Left hindlimb (tissue), 1 donor: ENCODE measurements at regions not wholly inside any gene's neighbourhood (a gene's known extent, or its start where the extent isn't known, plus 50 kb on each side); places are given as distances from the start of the nearest gene placed in this dataset.
A peak's percentile ranks its signal among the peaks of the same experiment; 100 is the strongest.
"Not testable (repeated sequence)": the region's sequence is repeated elsewhere in the genome, so short reads cannot be mapped to it uniquely, and the experiment has no call there.

Experiments used
- DNase-seq: peaks from one replicate; pipeline ENCODE4 v3.0.0-alpha.2; 2018

DNA sequence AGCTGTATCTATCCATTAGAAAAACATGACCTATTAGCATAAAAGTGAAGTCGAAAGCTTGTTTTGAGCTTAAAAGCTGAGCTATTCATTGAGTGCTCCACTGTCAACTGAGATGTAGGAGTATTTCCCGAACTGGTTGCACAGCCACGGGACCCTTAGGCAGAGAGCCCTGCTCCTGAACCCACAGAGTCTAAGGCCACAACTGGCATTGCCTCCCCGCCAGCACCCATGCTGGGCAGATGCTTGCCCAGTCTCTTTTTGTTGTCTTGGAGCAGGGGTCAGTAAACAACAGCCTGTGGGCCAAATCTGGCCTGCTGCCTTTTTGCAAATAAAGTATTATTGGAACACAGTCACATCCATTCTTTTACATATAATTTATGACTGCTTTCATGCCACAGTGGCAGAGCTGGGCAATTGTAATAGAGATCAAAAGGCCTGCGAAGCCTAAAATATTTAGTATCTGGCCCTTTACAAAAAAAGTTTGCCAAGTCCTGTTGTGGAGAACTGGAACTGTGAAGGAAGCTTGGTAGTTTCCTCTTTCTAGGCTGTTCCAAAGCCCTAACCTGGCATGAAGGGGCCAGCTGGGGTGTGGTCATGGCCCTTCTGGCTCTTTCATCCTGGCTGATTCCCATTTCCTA, 58.4 kb upstream of the WAPL start:
- DNase-seq: no peak

DNA sequence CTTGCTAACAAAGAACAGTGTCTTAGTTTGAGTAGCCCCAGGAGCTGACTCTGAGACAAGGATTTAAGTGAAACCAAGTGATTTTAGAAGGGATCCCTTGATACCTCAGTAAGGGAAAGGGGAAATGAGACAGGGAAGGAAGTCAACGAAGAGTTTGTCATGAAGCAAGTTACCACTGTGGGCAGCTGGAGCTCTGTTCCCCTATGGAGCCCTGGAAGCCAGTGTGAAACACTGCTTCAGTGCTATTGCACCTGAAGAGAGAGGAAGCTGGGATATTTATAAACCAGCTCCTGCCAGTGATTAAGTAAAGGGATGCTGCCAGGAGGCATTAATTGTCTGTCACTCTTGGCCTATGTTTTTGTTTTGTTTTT, 58.9 kb upstream of the WAPL start:
- DNase-seq: no peak

DNA sequence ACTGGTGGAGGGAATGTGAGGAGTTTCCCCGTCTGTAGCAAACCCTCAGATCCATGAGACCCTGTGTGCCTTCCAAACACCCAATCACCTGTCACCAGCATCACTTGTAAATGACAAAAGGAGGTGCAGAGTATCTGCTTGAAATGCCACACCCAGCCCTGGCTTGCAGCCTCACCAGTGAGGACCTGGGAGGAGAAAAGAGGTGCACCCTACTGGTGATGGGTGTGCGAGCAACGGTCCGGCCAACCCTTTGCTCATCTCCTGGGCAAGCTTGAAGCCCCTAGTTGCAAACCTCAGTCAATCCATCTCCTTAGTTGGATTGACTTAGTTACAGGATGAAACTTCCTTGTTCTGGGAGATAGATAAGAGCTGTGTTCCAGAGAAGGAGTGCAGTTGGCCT, 62.4 kb upstream of the WAPL start:
- DNase-seq: no peak

DNA sequence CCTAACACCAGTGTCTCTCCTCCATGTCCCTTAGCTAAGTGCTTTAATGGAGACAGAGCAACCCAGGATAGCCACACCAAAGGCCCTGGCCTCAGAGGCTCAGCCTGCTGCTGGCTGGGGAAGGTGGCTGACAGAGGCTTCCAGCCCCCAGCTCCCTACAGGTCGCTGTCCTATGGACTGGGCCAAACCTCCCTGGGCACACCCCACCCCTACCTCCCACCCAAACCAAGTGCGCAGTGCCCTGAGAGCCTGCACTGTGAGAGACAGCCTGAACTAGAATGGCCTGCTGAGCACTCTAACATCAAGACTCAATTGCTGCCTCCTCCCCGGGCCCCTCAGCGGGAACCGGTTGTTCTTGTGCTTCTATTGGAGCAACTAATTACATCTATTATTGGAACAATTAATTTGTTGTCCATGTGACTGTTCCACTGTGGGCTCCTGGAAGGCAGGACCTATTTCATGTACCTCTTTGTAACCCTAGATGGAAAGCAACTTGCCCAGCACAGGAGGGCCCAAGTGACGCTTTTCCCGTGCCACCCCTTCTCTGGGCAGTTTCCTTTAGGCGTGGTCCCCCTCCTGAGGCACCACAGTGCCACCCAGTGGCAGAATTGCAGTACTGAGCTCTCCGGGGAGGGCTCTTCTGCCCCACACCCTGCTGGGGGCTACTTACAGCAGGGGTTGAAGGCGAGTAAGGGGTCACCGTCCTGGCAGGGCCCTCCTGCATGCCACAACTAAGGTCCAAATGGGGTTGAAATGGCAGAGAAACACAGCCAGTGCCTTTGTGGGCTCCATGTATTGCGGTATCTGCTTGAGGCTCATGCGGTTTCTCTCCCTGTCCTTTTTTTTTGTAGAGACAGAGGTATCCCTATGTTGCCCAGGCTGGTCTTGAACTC, 63.7 kb upstream of the WAPL start:
- peak; percentile 61 for DNase-seq

DNA sequence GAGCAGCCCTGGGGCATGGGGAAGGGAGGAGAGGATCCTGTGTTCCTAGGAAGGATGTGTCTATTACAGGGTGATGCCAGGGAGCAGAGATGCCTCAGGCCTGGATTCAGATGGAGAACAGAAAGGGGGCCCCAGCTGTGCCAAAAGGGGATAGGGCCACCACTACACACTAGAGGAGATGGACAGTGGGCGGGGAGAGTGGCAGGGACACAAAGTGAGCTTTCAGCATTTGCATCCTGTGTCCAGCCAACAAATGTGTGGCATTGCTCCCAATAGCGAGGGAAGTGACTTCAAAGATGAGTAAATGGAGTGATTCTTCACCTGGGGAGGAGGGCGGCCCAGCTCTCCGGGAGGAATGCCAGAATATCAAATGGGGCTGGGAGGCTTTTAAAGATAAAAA, 64.9 kb upstream of the WAPL start:
- DNase-seq: no peak

DNA sequence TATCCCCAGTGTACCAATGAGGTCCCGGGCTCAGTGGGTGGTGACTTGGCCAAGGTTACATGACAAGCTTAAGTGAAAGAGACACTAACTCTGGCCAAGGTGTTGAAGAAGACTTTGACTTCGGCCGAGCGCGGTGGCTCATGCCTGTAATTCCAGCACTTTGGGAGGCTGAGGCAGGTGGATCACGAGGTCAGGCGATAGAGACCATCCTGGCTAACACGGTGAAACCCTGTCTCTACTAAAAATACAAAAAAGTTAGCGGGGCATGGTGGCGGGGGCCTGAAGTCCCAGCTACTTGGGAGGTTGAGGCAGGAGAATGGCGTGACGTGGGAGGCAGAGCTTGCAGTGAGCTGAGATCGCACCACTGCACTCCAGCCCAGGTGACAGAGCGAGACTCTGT, 65.6 kb upstream of the OPN4 start:
- DNase-seq: not testable (repeated sequence)

DNA sequence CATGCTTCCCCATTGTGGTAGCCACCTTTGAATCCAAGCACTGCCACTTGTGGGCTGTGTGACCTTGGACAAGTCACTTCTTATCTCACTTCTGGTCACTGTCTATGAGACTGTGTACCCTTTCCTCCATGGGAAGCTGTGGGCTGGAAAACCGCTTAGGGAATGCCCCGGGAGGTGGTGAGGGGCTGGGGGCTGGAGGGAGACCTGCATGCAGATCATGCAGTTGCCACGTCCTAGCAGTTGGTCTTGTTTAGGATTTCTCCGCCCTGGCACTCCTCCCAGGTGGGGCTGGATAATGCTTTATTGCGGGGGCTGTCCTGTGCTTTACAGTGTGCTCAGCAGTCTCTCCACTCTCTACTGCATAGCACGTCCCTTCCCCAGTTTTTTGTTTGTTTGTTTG, 62.9 kb upstream of the OPN4 start:
- DNase-seq: no peak

DNA sequence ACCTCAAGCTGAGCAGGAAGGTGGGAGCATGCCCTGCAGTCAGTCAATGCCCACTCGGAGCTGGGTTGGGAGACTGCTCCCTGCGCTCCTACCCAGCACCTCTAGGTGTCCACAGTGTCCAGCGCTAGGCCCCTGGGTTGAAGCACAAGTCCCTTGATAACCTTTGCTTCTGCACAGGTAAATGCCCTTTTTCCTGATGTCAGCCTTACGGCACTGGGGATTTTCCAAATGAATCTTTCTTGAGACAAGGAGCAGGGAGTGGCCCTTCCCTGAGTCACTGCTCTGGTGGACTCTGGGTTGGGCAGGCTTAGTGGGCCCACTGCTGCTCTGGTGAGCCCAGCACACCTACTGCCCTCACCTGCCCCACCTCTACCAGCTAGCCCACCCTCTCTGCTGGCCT, 61.9 kb upstream of the OPN4 start:
- no peak for DNase-seq

DNA sequence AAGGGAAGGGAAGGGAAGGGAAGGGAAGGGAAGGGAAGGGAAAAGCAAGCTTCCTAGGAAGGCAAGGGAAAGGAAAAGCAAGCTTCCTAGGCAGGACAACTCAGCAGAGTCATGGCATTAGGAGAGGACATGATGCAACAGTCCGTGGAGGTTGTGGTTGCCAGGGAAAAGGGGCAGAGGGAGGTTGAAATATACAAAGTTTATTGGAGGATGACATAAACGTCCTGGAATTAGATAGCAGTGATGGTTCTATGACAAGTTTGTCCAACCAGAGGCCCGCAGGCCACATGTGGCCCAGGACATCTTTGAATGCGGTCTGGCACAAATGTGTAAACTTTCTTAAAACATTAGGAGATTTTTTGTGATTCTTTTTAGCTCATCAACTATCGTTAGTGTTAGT, 59.8 kb upstream of the OPN4 start:
- no peak for DNase-seq

DNA sequence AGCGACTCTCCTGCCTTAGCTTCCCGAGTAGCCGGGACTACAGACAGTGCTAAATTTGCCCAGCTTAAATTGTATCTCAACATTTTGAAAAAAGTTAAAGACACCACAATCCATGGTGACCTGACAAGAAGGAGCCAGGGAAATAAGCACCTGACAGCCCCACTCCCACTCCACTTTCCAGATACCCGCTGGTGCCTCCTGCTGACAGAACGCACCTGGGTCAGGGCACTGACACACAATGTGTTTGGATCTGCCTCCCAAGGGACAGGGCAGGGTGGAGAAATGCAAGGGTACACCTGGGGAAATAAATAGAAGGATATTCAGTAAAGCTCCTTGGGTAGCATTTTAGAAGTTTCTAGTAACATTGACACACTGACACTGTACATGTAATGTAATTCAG, 58.9 kb upstream of the OPN4 start:
- no peak for DNase-seq

DNA sequence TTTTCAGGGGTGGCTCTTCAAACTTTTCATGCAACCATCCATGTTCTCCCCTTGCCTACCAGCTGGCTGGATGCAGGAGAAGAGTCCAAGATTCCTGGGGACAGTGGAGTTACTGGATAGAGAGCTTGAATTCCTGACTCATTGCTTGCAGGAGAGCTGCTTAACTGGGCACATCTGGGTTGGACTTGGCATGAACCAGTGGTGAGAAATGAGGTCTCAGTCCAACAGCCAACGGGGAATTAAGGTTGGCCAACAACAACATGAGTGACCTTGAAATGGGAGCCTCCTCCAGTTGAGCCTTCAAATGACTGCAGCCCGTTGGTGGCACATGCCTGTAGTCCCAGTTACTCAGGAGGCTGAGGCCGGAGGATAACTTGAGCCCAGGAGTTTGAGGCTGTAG, 58.1 kb upstream of the OPN4 start:
- DNase-seq: no peak

DNA sequence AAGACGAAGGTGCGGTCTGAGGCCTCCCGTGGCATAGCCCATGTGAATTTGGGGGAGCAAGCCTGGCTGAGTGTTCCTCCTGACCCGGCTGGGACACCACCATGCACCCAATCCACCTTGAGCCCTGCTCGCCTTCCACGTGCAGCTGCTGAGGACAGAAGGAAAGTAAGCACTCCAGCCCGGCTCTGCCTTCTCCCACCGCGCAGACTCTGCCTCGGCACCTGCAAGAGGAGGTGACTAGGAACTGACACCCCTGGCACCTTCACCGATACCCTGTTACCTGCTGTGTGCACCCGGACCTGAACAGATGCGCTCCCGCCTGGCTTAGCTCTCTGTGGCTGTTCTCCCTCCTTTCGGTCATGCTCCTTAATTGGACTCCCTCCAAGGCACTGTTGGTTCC, 57.0 kb upstream of the OPN4 start:
- no peak for DNase-seq

DNA sequence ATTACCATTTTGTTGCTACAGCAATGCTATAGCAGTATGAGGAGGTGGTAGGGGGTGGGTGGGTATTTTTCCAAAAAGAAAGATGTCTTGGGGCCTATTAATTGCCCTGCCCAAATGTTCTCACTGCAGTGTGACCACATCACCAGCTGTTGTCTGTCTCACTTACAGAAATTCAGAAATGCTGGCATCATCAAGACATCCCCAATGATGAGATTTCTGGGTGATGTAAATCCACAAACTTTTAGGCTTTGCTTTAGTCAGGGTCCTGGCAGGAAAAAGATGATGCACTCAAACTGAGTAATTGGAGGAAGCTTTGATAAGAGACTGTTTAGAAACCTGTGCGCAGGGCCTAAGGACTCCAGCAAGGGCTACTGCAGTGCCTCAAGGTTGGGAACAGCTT, 56.2 kb upstream of the OPN4 start:
- no peak for DNase-seq

DNA sequence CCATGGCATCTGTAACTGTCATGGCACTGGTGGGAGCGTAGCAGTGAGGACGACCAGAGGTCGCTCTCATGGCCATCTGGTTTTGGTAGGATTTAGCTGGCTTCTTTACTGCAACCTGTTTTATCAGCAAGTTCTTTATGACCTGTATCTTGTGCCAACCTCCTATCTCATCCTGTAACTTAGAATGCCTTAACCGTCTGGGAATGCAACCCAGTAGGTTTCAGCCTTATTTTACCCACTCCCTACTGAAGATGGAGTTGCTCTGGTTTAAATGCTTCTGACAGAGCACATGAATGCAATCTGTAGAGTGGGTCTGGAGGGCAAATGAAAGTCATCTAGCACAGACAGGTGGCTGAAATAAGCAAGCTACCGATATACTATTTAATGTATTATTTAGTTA, 55.3 kb upstream of the OPN4 start:
- DNase-seq: no peak

DNA sequence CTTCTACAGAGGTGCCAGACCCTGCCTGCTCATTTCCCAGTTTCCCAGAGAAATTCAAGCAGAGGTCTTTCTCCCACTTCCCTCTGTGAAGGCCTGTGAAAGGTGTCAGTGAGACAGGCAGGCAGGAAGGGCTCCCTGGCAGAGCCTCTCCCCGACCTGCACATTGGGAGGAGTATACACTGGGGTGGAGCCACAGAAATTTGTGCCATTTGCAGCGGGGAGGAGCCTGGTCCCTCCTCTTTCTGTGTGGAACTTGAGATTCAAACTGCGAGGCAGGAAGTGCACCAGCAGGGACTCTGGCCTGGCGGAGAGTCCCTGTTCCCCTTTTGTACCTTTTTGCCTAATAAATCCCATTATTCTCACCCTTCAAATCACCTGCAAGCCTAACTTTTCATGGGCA, 54.6 kb upstream of the OPN4 start:
- DNase-seq: no peak

DNA sequence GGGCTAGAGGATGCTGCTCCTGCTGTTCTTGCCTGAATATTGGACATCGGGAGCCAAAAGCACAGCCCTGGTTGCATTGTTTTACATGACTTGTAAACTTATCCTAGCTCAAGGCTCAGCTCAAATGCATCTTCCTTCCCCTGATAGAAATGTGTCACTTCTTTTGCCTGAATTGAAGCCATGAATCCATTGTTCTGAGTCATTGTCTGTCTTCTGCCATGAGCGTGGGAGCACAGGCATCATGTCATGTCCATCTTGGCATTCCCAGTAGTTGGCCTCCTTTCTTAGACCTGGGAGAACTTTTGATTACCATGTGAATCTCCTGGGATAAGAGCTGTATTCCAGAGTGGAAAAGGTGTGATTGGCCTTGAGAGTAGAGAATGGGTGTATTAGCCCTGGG, 54.1 kb upstream of the OPN4 start:
- no peak for DNase-seq

DNA sequence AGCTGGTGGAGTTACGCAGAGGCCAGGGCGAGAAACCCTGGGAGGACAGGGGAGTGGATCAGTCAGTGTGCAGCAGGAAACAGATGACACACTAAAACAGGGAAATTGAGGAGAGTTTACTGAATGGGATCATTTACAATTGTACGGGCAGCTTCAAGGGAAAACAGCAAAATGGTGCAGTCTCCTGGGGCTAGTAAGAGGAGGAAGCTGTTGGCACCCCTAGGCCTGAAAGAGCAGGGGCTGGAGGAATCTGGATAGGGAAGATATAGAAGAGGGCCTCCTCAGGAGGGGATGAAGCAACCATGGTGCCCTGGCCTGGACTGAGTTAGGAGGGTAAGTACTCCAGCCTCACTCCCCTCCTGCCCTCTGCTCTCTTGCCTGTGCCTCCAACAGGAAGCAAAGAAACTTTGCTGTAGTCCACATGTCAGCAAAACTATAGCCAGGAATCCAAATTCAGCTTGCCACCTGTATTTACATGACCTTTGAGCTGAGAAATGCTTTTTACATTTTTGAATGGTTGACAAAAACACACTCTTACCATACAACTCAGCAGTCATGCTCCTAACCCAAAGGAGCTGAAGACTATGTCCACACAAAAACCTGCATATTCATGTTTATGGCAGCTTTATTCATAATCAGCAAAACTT, 52.3 kb upstream of the OPN4 start:
- DNase-seq: no peak

DNA sequence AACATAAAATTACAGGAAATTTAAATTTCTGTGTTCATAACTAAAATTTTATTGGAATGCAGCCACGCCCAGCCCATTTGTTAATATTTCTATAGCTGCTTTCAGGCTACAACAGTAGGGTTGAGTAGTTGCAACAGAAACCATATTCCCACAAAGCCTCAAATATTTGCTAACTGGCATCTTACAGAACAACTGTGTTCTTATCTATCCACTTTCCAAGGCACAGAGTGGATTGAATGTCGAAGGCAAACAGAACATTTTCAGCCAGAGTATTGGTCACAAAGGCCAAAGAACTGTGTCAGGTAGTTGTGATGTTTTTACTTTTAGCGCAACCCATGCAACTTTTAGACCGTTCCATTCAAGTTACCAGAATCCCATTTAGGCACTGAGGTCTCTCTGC, 51.1 kb upstream of the OPN4 start:
- no peak for DNase-seq
